ENCODE measurements at regions not wholly inside any gene's neighbourhood (a gene's known extent, or its start where the extent isn't known, plus 50 kb on each side); places are given as distances from the start of the nearest gene placed in this dataset.

DNA sequence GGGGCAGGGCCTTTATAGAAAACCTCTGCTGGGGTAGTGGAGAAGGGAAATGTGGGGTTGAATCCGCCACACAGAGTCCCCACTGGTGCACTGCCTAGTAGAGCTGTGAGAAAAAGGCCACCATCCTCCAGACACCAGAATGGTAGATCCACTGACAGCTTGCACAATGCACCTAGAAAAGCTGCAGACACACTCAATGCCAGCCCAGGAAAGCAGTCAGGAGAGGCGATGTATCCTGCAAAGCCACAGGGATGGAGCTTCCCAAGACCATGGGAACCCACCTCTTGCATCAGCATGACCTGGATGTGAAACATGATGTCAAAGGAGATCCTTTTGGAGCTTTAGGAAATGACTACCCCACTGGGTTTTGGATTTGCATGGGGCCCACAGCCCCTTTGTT, 958.0 kb upstream of the MIR17HG start:
- no peaks in the 10 kb centered on the region; the same call in 1 of the 2 replicates for H3K9me3 ChIP-seq (replicated peaks; ENCODE audit: control insufficient read depth, insufficient read depth, low read depth, low read length)
- no peak overlapping the region for H3K4me3 ChIP-seq
- no peaks in the 10 kb centered on the region for H3K27me3 ChIP-seq (ENCODE audit: control insufficient read depth in 2 of 2, insufficient read depth in 2 of 2, low read length in 2 of 2)
- no peaks in the 10 kb centered on the region for H3K36me3 ChIP-seq (ENCODE audit: control insufficient read depth, insufficient read depth, low read length)
- H3K27ac ChIP-seq (ENCODE audit: extremely low read depth, low read depth, low read length): no peak overlapping the region
- H3K79me2 ChIP-seq (ENCODE audit: control insufficient read depth, insufficient read depth, low read length): no peaks in the 10 kb centered on the region
- no peak overlapping the region for H3K9ac ChIP-seq (ENCODE audit: insufficient read depth in 1 of 2, low read depth in 2 of 2, low read length in 2 of 2)
- no peaks in the 10 kb centered on the region for H3K9me1 ChIP-seq (ENCODE audit: control insufficient read depth, insufficient read depth, low read length)
- FAIRE-seq: no peak
- TF ChIP-seq ZNF668 (CRISPR knock-in tag; IDR thresholded peaks at IDR 0.05) (no peak), CBX3 (IDR thresholded peaks at IDR 0.05; ENCODE audit: borderline replicate concordance in 1 of 2, low read length in 2 of 2) (peak in 1 of 2 experiments; percentile 55; a peak in 1 of 3 replicates), SETDB1 (IDR thresholded peaks at IDR 0.05; ENCODE audit: low read length) (peak; percentile 56)
- TF ChIP-seq, protein P1, sequence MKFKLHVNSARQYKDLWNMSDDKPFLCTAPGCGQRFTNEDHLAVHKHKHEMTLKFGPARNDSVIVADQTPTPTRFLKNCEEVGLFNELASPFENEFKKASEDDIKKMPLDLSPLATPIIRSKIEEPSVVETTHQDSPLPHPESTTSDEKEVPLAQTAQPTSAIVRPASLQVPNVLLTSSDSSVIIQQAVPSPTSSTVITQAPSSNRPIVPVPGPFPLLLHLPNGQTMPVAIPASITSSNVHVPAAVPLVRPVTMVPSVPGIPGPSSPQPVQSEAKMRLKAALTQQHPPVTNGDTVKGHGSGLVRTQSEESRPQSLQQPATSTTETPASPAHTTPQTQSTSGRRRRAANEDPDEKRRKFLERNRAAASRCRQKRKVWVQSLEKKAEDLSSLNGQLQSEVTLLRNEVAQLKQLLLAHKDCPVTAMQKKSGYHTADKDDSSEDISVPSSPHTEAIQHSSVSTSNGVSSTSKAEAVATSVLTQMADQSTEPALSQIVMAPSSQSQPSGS (CRISPR knock-in tag; IDR thresholded peaks at IDR 0.05): peak; percentile 32; the same call in 1 of the 2 replicates
- CTCF ChIA-PET (ENCODE audit: low intra/inter-chr PET ratio): no interaction called here
- in situ Hi-C loops (cut with MboI): no loop called here
- no peak overlapping the region for H2AFZ ChIP-seq (ENCODE audit: low read depth, low read length)
- no peak; the same call in 2 of the 3 replicates for ATAC-seq
- WGBS (ENCODE audit: insufficient coverage, low coverage, missing lambda C conversion rate): 1% methylated on average over 2 of the region's 2 CpGs
- DNase-seq (ENCODE audit: extremely low read depth in 1 of 4, low spot score in 3 of 4): no peak
- intact Hi-C loops (cut with micrococcal nuclease): no loop called here
- no peak overlapping the region for H3K4me2 ChIP-seq (ENCODE audit: insufficient read depth, low read length)
- no peaks in the 10 kb centered on the region for H3K4me1 ChIP-seq (replicated peaks in 1 of 2; ENCODE audit: control insufficient read depth in 2 of 2, insufficient read depth in 2 of 2, low read length in 2 of 2)
- no TSS peak for BruUV-seq (replicated peaks)
- POLR2A ChIA-PET: interaction anchor here (0.6 to 0.7 kb wide), 2 partner anchors 9 to 11 kb away, joined by 3 read pairs; no protein-coding TSS in a partner anchor
- H4K20me1 ChIP-seq (replicated peaks; ENCODE audit: control insufficient read depth, insufficient read depth, low read length): no peaks in the 10 kb centered on the region

DNA sequence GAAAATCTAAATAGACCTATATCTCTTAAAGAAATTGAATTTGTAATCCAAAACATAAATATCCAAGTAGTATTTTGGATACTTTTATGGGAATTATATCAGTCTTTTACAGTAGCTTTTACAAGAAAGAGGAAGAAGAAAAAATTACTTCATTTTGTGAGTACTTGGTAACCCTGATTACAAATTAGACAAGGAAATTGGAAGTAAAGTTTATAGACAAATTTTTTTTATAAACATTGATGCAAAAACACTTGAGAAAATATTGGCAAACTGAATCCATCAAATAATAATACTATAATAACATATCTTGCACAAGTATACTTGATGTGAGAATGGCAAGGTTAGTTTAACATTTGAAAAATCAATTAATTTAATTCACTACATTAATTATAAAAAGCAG, 954.1 kb upstream of the MIR17HG start:
- no peak overlapping the region for H2AFZ ChIP-seq (ENCODE audit: low read depth, low read length)
- H3K9me3 ChIP-seq (replicated peaks; ENCODE audit: control insufficient read depth, insufficient read depth, low read depth, low read length): no peaks in the 10 kb centered on the region; the same call in 1 of the 2 replicates
- intact Hi-C loops (cut with micrococcal nuclease): no loop called here
- H3K79me2 ChIP-seq (ENCODE audit: control insufficient read depth, insufficient read depth, low read length): no peaks in the 10 kb centered on the region
- DNase-seq (ENCODE audit: extremely low read depth in 1 of 4, low spot score in 3 of 4) (no peak), FAIRE-seq (no peak), ATAC-seq (no peak)
- no peaks in the 10 kb centered on the region for H3K9me1 ChIP-seq (ENCODE audit: control insufficient read depth, insufficient read depth, low read length)
- no peak overlapping the region for H3K9ac ChIP-seq (ENCODE audit: insufficient read depth in 1 of 2, low read depth in 2 of 2, low read length in 2 of 2)
- ChIA-PET POLR2A (interaction anchor here (1.5 kb wide), 1 partner anchor 9 kb away, joined by 4 read pairs; no protein-coding TSS in a partner anchor), CTCF (ENCODE audit: low intra/inter-chr PET ratio) (no interaction called here)
- H3K27me3 ChIP-seq (ENCODE audit: control insufficient read depth in 2 of 2, insufficient read depth in 2 of 2, low read length in 2 of 2): no peaks in the 10 kb centered on the region
- in situ Hi-C loops (cut with MboI): no loop called here
- no peak overlapping the region for H3K4me3 ChIP-seq
- no peak overlapping the region for H3K4me2 ChIP-seq (ENCODE audit: insufficient read depth, low read length)
- no peaks in the 10 kb centered on the region for H3K36me3 ChIP-seq (ENCODE audit: control insufficient read depth, insufficient read depth, low read length)
- H4K20me1 ChIP-seq (replicated peaks; ENCODE audit: control insufficient read depth, insufficient read depth, low read length): no peaks in the 10 kb centered on the region
- no peaks in the 10 kb centered on the region for H3K4me1 ChIP-seq (replicated peaks in 1 of 2; ENCODE audit: control insufficient read depth in 2 of 2, insufficient read depth in 2 of 2, low read length in 2 of 2)
- BruUV-seq (replicated peaks): no TSS peak
- no peak overlapping the region for H3K27ac ChIP-seq (ENCODE audit: extremely low read depth, low read depth, low read length)
- TF ChIP-seq, protein P2, sequence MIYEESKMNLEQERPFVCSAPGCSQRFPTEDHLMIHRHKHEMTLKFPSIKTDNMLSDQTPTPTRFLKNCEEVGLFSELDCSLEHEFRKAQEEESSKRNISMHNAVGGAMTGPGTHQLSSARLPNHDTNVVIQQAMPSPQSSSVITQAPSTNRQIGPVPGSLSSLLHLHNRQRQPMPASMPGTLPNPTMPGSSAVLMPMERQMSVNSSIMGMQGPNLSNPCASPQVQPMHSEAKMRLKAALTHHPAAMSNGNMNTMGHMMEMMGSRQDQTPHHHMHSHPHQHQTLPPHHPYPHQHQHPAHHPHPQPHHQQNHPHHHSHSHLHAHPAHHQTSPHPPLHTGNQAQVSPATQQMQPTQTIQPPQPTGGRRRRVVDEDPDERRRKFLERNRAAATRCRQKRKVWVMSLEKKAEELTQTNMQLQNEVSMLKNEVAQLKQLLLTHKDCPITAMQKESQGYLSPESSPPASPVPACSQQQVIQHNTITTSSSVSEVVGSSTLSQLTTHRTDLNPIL (CRISPR knock-in tag; IDR thresholded peaks at IDR 0.05): no peak
- TF ChIP-seq, protein P3, sequence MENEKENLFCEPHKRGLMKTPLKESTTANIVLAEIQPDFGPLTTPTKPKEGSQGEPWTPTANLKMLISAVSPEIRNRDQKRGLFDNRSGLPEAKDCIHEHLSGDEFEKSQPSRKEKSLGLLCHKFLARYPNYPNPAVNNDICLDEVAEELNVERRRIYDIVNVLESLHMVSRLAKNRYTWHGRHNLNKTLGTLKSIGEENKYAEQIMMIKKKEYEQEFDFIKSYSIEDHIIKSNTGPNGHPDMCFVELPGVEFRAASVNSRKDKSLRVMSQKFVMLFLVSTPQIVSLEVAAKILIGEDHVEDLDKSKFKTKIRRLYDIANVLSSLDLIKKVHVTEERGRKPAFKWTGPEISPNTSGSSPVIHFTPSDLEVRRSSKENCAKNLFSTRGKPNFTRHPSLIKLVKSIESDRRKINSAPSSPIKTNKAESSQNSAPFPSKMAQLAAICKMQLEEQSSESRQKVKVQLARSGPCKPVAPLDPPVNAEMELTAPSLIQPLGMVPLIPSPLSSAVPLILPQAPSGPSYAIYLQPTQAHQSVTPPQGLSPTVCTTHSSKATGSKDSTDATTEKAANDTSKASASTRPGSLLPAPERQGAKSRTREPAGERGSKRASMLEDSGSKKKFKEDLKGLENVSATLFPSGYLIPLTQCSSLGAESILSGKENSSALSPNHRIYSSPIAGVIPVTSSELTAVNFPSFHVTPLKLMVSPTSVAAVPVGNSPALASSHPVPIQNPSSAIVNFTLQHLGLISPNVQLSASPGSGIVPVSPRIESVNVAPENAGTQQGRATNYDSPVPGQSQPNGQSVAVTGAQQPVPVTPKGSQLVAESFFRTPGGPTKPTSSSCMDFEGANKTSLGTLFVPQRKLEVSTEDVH (IDR thresholded peaks at IDR 0.05; ENCODE audit: low read depth, partially characterized antibody): no peak
- no peak for TF ChIP-seq ZNF133 (CRISPR knock-in tag; IDR thresholded peaks at IDR 0.05)

Data from K562 (cell line).